Stimulated activated naive CD8-positive, alpha-beta T cell treated with anti-CD3 and anti-CD28 coated beads, Interleukin-15, amount 100 ng/mL, for 72 hours (primary cell): ENCODE measurements at regions not wholly inside any gene's neighbourhood (a gene's known extent, or its start where the extent isn't known, plus 50 kb on each side); places are given as distances from the start of the nearest gene placed in this dataset.

Experiments
- ATAC-seq: fragments of 150-1000 bp; cut with Tn5 transposase; 2 replicates; pipeline ENCODE4 v1.10.0; 2021; ENCODE audit warnings: mild to moderate bottlenecking, moderate library complexity
- DNase-seq, 2 donors: peaks; one replicate each; pipeline ENCODE4 v3.0.0; 2021 to 2022
- H3K27ac Mint-ChIP-seq, 2 donors: one replicate each; pipeline ENCODE4 v1.8.0; 2022; ENCODE audit warnings: mild to moderate bottlenecking in 2 of 2, mixed read lengths in 2 of 2, moderate library complexity in 2 of 2
- H3K27me3 Mint-ChIP-seq: one replicate; pipeline ENCODE4 v1.8.0; 2022; ENCODE audit warnings: mixed read lengths
- H3K4me1 Mint-ChIP-seq: one replicate; pipeline ENCODE4 v1.8.0; 2022; ENCODE audit warnings: mild to moderate bottlenecking, mixed read lengths
- H3K4me3 Mint-ChIP-seq, 2 donors: one replicate each; pipeline ENCODE4 v1.8.0; 2022; ENCODE audit warnings: mild to moderate bottlenecking in 2 of 2, mixed read lengths in 2 of 2, moderate library complexity in 1 of 2
- H3K9me3 Mint-ChIP-seq, 2 donors: one replicate each; pipeline ENCODE4 v1.8.0; 2022; ENCODE audit warnings: mixed read lengths in 2 of 2

- no peak overlapping the region for H3K27ac Mint-ChIP-seq
- no peak overlapping the region for H3K4me3 Mint-ChIP-seq
- no peak for ATAC-seq
- H3K9me3 Mint-ChIP-seq: no peaks in the 10 kb centered on the region
- no peak for DNase-seq
- H3K27me3 Mint-ChIP-seq: peaks cover 30% of the 10 kb centered on the region
- no peaks in the 10 kb centered on the region for H3K4me1 Mint-ChIP-seq
Measured at GRCh38 chr14:54300881-54301280, 95.9 kb upstream of the CDKN3 start.

GRCh38 chr14:54301359-54301758, 95.4 kb upstream of the CDKN3 start:
- Mint-ChIP-seq H3K27ac (no peak overlapping the region), H3K27me3 (peaks cover 28% of the 10 kb centered on the region), H3K4me1 (no peaks in the 10 kb centered on the region), H3K9me3 (no peaks in the 10 kb centered on the region), H3K4me3 (no peak overlapping the region)
- no peak for DNase-seq
- ATAC-seq: no peak

GRCh38 chr14:54306806-54307205, 90.0 kb upstream of the CDKN3 start:
- no peak overlapping the region for H3K27ac Mint-ChIP-seq
- DNase-seq (no peak), ATAC-seq (no peak)
- H3K4me1 Mint-ChIP-seq: no peaks in the 10 kb centered on the region
- peaks cover 10% of the 10 kb centered on the region for H3K27me3 Mint-ChIP-seq
- H3K9me3 Mint-ChIP-seq: no peaks in the 10 kb centered on the region
- H3K4me3 Mint-ChIP-seq: no peak overlapping the region

GRCh38 chr14:54309615-54310014, 87.2 kb upstream of the CDKN3 start:
- H3K4me1 Mint-ChIP-seq: no peaks in the 10 kb centered on the region
- no peaks in the 10 kb centered on the region for H3K9me3 Mint-ChIP-seq
- no peak overlapping the region for H3K27ac Mint-ChIP-seq
- no peak for ATAC-seq
- H3K4me3 Mint-ChIP-seq: no peak overlapping the region
- no peak for DNase-seq
- H3K27me3 Mint-ChIP-seq: peaks cover 14% of the 10 kb centered on the region

- Mint-ChIP-seq H3K27me3 (peaks cover 17% of the 10 kb centered on the region), H3K27ac (no peak overlapping the region), H3K9me3 (no peaks in the 10 kb centered on the region), H3K4me1 (no peaks in the 10 kb centered on the region), H3K4me3 (no peak overlapping the region)
- ATAC-seq (no peak), DNase-seq (no peak)
Measured at GRCh38 chr14:54310151-54310850, 86.5 kb upstream of the CDKN3 start.

- H3K9me3 Mint-ChIP-seq: no peaks in the 10 kb centered on the region
- DNase-seq (no peak), ATAC-seq (no peak)
- no peak overlapping the region for H3K27ac Mint-ChIP-seq
- H3K27me3 Mint-ChIP-seq: peaks cover 13% of the 10 kb centered on the region
- H3K4me1 Mint-ChIP-seq: no peaks in the 10 kb centered on the region
- no peak overlapping the region for H3K4me3 Mint-ChIP-seq
Measured at GRCh38 chr14:54310851-54311228, 86.0 kb upstream of the CDKN3 start.

- DNase-seq: no peak
- Mint-ChIP-seq H3K27me3 (peaks cover 13% of the 10 kb centered on the region), H3K4me3 (no peak overlapping the region), H3K9me3 (no peaks in the 10 kb centered on the region), H3K27ac (peak overlapping the region in 1 of 2 donors; percentile 22), H3K4me1 (no peaks in the 10 kb centered on the region)
- no peak for ATAC-seq
Measured at GRCh38 chr14:54312166-54312801, 84.5 kb upstream of the CDKN3 start.

GRCh38 chr14:54314365-54315104, 82.3 kb upstream of the CDKN3 start:
- Mint-ChIP-seq H3K9me3 (no peaks in the 10 kb centered on the region), H3K27ac (peak overlapping the region in 1 of 2 donors; percentile 16), H3K4me3 (no peak overlapping the region), H3K4me1 (no peaks in the 10 kb centered on the region), H3K27me3 (peaks cover 13% of the 10 kb centered on the region)
- DNase-seq (no peak), ATAC-seq (no peak)

GRCh38 chr14:54316652-54317051, 80.2 kb upstream of the CDKN3 start:
- peaks cover 13% of the 10 kb centered on the region for H3K27me3 Mint-ChIP-seq
- H3K27ac Mint-ChIP-seq: no peak overlapping the region
- no peak overlapping the region for H3K4me3 Mint-ChIP-seq
- ATAC-seq (no peak), DNase-seq (no peak)
- H3K4me1 Mint-ChIP-seq: no peaks in the 10 kb centered on the region
- no peaks in the 10 kb centered on the region for H3K9me3 Mint-ChIP-seq

GRCh38 chr14:54317391-54317790, 79.4 kb upstream of the CDKN3 start:
- no peak overlapping the region for H3K27ac Mint-ChIP-seq
- H3K27me3 Mint-ChIP-seq: peaks cover 13% of the 10 kb centered on the region
- no peaks in the 10 kb centered on the region for H3K9me3 Mint-ChIP-seq
- no peaks in the 10 kb centered on the region for H3K4me1 Mint-ChIP-seq
- H3K4me3 Mint-ChIP-seq: no peak overlapping the region
- ATAC-seq: no peak
- no peak for DNase-seq

GRCh38 chr14:54322246-54322645, 74.6 kb upstream of the CDKN3 start:
- DNase-seq (no peak), ATAC-seq (no peak)
- H3K4me3 Mint-ChIP-seq: no peak overlapping the region
- peaks cover 17% of the 10 kb centered on the region for H3K27me3 Mint-ChIP-seq
- no peaks in the 10 kb centered on the region for H3K4me1 Mint-ChIP-seq
- no peaks in the 10 kb centered on the region for H3K9me3 Mint-ChIP-seq
- no peak overlapping the region for H3K27ac Mint-ChIP-seq

GRCh38 chr14:54322701-54323337, 74.0 kb upstream of the CDKN3 start:
- ATAC-seq (no peak), DNase-seq (no peak)
- Mint-ChIP-seq H3K4me1 (no peaks in the 10 kb centered on the region), H3K9me3 (no peaks in the 10 kb centered on the region), H3K4me3 (no peak overlapping the region), H3K27ac (no peak overlapping the region), H3K27me3 (peaks cover 17% of the 10 kb centered on the region)

GRCh38 chr14:54325766-54326165, 71.0 kb upstream of the CDKN3 start:
- Mint-ChIP-seq H3K4me3 (no peak overlapping the region), H3K27ac (no peak overlapping the region), H3K4me1 (no peaks in the 10 kb centered on the region), H3K9me3 (no peaks in the 10 kb centered on the region), H3K27me3 (peaks cover 30% of the 10 kb centered on the region)
- DNase-seq (no peak), ATAC-seq (no peak)

GRCh38 chr14:54329082-54329695, 67.6 kb upstream of the CDKN3 start:
- Mint-ChIP-seq H3K9me3 (no peaks in the 10 kb centered on the region), H3K4me3 (no peak overlapping the region), H3K27ac (no peak overlapping the region), H3K4me1 (no peaks in the 10 kb centered on the region), H3K27me3 (peaks cover 38% of the 10 kb centered on the region)
- ATAC-seq: peak; percentile 54
- DNase-seq: peak in 1 of 2 donors; percentile 16

GRCh38 chr14:54330876-54331275, 65.9 kb upstream of the CDKN3 start:
- no peaks in the 10 kb centered on the region for H3K9me3 Mint-ChIP-seq
- no peaks in the 10 kb centered on the region for H3K4me1 Mint-ChIP-seq
- ATAC-seq: no peak
- no peak for DNase-seq
- H3K4me3 Mint-ChIP-seq: no peak overlapping the region
- peaks cover 30% of the 10 kb centered on the region for H3K27me3 Mint-ChIP-seq
- H3K27ac Mint-ChIP-seq: no peak overlapping the region
